Upper lobe of left lung (tissue), 4 donors: ENCODE measurements at regions not wholly inside any gene's neighbourhood (a gene's known extent, or its start where the extent isn't known, plus 50 kb on each side); places are given as distances from the start of the nearest gene placed in this dataset.

Experiments
- EP300 ChIP-seq, 4 donors: sonication (generic); formaldehyde crosslinking; IDR thresholded peaks; one replicate each; pipeline ENCODE4 v1.5.1; 2017; ENCODE audit warnings: antibody characterized with exemption in 4 of 4, control low read depth in 2 of 4
- POLR2A ChIP-seq, 4 donors: fragments of 450-650 bp; IDR thresholded peaks; one replicate each; pipeline ENCODE4 v1.5.1; 2016 to 2017; ENCODE audit warnings: antibody characterized with exemption in 4 of 4, mild to moderate bottlenecking in 2 of 4
- POLR2AphosphoS5 ChIP-seq, 2 donors: sonication (generic); formaldehyde crosslinking; IDR thresholded peaks; one replicate each; pipeline ENCODE4 v1.5.1; 2017; ENCODE audit warnings: antibody characterized with exemption in 2 of 2
- TF ChIP-seq, protein P1 (sequence below), 6 experiments: fragments of 450-650 bp in 4 of 6; fragments of 200-600 bp in 2 of 6; sonication (generic) in 2 of 6; IDR thresholded peaks; one replicate each; pipeline ENCODE4 v1.5.1; 2016 to 2019; ENCODE audit warnings: antibody characterized with exemption in 6 of 6

DNA sequence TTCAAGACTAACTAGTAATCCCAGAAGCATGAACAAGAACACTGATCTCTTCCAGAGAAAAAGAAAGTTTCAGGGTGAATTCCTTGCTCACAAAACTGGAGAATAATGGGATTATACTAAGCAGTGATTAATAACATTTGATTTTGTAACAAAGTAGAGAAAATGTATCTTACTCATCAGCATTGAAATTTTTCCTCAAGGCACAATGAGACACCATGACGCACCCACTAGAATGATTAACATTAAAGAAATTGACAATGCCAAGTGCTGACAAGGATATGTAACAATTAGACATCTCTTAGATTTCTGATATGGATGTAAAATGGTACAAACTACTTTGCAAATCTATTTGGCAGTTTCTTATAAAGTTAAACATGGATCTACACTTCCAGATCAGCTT lies 101.1 kb upstream of the EPHA4 start:
- TF ChIP-seq, protein P1, sequence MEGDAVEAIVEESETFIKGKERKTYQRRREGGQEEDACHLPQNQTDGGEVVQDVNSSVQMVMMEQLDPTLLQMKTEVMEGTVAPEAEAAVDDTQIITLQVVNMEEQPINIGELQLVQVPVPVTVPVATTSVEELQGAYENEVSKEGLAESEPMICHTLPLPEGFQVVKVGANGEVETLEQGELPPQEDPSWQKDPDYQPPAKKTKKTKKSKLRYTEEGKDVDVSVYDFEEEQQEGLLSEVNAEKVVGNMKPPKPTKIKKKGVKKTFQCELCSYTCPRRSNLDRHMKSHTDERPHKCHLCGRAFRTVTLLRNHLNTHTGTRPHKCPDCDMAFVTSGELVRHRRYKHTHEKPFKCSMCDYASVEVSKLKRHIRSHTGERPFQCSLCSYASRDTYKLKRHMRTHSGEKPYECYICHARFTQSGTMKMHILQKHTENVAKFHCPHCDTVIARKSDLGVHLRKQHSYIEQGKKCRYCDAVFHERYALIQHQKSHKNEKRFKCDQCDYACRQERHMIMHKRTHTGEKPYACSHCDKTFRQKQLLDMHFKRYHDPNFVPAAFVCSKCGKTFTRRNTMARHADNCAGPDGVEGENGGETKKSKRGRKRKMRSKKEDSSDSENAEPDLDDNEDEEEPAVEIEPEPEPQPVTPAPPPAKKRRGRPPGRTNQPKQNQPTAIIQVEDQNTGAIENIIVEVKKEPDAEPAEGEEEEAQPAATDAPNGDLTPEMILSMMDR (IDR thresholded peaks at IDR 0.05) = no peak
- no peak for TF ChIP-seq POLR2AphosphoS5 (IDR thresholded peaks at IDR 0.05)
- TF ChIP-seq POLR2A (IDR thresholded peaks at IDR 0.05) = no peak
- TF ChIP-seq EP300 (IDR thresholded peaks at IDR 0.05) = no peak
